SU-DHL-6 (cell line): ENCODE measurements at regions not wholly inside any gene's neighbourhood (a gene's known extent, or its start where the extent isn't known, plus 50 kb on each side); places are given as distances from the start of the nearest gene placed in this dataset.

ENCODE experiments used
- CTCF ChIP-seq: fragments of 200-600 bp; sonication (generic); IDR thresholded peaks from one replicate; pipeline ENCODE4 v1.5.1; 2017; ENCODE audit warnings: antibody characterized with exemption, mild to moderate bottlenecking, low read length, moderate library complexity; ENCODE audit not compliant: insufficient read depth, poor library complexity, severe bottlenecking
- EZH2phosphoT487 ChIP-seq: fragments of 200-600 bp; sonication (generic), shearing (Covaris generic); conservative IDR thresholded peaks from 2 replicates; pipeline ENCODE4 v1.6.1; 2018; ENCODE audit warnings: mild to moderate bottlenecking, antibody characterized with exemption, low read length, moderate library complexity, mixed read lengths

GRCh38 chr2:40531359-40531758, 79.5 kb upstream of the SLC8A1 start:
- no peak for TF ChIP-seq CTCF
- no peak for TF ChIP-seq EZH2phosphoT487
